ENCODE measurements at regions not wholly inside any gene's neighbourhood (a gene's known extent, or its start where the extent isn't known, plus 50 kb on each side); places are given as distances from the start of the nearest gene placed in this dataset.

- Histone ChIP-seq H3K27me3 (ENCODE audit: insufficient read depth, low read depth, low read length) (no peaks in the 10 kb centered on the region), H3K27ac (ENCODE audit: low read length) (no peak overlapping the region), H3K4me2 (ENCODE audit: low read length) (no peak overlapping the region), H3K79me2 (replicated peaks; ENCODE audit: insufficient read depth, low read length) (no peaks in the 10 kb centered on the region), H3K9me2 (ENCODE audit: insufficient read depth, low read length) (no peaks in the 10 kb centered on the region), H3K36me3 (ENCODE audit: insufficient read depth, low read length) (no peaks in the 10 kb centered on the region), H2AFZ (ENCODE audit: low read depth, low read length) (no peak overlapping the region), H4K20me1 (ENCODE audit: insufficient read depth) (no peaks in the 10 kb centered on the region), H3K4me3 (ENCODE audit: low read length) (no peak overlapping the region), H3K9me3 (ENCODE audit: low read length) (no peaks in the 10 kb centered on the region), H3F3A (ENCODE audit: insufficient read depth, low read length, poor library complexity, severe bottlenecking) (no peaks in the 10 kb centered on the region), H3K9ac (ENCODE audit: low read length) (no peak overlapping the region)
- no peak for TF ChIP-seq REST (IDR thresholded peaks at IDR 0.05; ENCODE audit: borderline replicate concordance)
- no peak for TF ChIP-seq EZH2 (IDR thresholded peaks at IDR 0.05; ENCODE audit: borderline replicate concordance, insufficient read depth, low read length, poor library complexity, severe bottlenecking)
- TF ChIP-seq EP300 (conservative IDR thresholded peaks at IDR 0.05; ENCODE audit: poor library complexity, severe bottlenecking) = no peak
- no peak for TF ChIP-seq MXI1 (conservative IDR thresholded peaks at IDR 0.05; ENCODE audit: poor library complexity, severe bottlenecking)
- TF ChIP-seq SMC3 (conservative IDR thresholded peaks at IDR 0.05; ENCODE audit: poor library complexity) = no peak
- no peak for TF ChIP-seq POLR2AphosphoS5 (IDR thresholded peaks at IDR 0.05)
- TF ChIP-seq RAD21 (conservative IDR thresholded peaks at IDR 0.05) = no peak
- no peak for TF ChIP-seq CTCF (IDR thresholded peaks at IDR 0.05; ENCODE audit: poor library complexity, severe bottlenecking)
- TF ChIP-seq TAF1 (IDR thresholded peaks at IDR 0.05; ENCODE audit: low read depth) = no peak
These were observed 94.2 kb upstream of the NPVF start for GRCh38 chr7:25322473-25322872.

- no peak overlapping the region for H3K9ac ChIP-seq (ENCODE audit: low read length)
- no peaks in the 10 kb centered on the region for H4K20me1 ChIP-seq (ENCODE audit: insufficient read depth)
- TF ChIP-seq EP300 (conservative IDR thresholded peaks at IDR 0.05; ENCODE audit: poor library complexity, severe bottlenecking) (no peak), POLR2AphosphoS5 (IDR thresholded peaks at IDR 0.05) (no peak), CTCF (IDR thresholded peaks at IDR 0.05; ENCODE audit: poor library complexity, severe bottlenecking) (no peak), TAF1 (IDR thresholded peaks at IDR 0.05; ENCODE audit: low read depth) (no peak), SMC3 (conservative IDR thresholded peaks at IDR 0.05; ENCODE audit: poor library complexity) (no peak), REST (IDR thresholded peaks at IDR 0.05; ENCODE audit: borderline replicate concordance) (no peak), RAD21 (conservative IDR thresholded peaks at IDR 0.05) (no peak), EZH2 (IDR thresholded peaks at IDR 0.05; ENCODE audit: borderline replicate concordance, insufficient read depth, low read length, poor library complexity, severe bottlenecking) (no peak), MXI1 (conservative IDR thresholded peaks at IDR 0.05; ENCODE audit: poor library complexity, severe bottlenecking) (no peak)
- no peaks in the 10 kb centered on the region for H3K9me2 ChIP-seq (ENCODE audit: insufficient read depth, low read length)
- H3K27ac ChIP-seq (ENCODE audit: low read length) = no peak overlapping the region
- no peak overlapping the region for H3K4me2 ChIP-seq (ENCODE audit: low read length)
- no peaks in the 10 kb centered on the region for H3F3A ChIP-seq (ENCODE audit: insufficient read depth, low read length, poor library complexity, severe bottlenecking)
- no peak overlapping the region for H3K4me3 ChIP-seq (ENCODE audit: low read length)
- no peaks in the 10 kb centered on the region for H3K9me3 ChIP-seq (ENCODE audit: low read length)
- no peaks in the 10 kb centered on the region for H3K79me2 ChIP-seq (replicated peaks; ENCODE audit: insufficient read depth, low read length)
- no peak overlapping the region for H2AFZ ChIP-seq (ENCODE audit: low read depth, low read length)
- H3K27me3 ChIP-seq (ENCODE audit: insufficient read depth, low read depth, low read length) = no peaks in the 10 kb centered on the region
- H3K36me3 ChIP-seq (ENCODE audit: insufficient read depth, low read length) = no peaks in the 10 kb centered on the region
These were observed 97.0 kb upstream of the NPVF start for GRCh38 chr7:25325186-25325757.

All from neural cell (in vitro differentiated cells).